HG03354 (cell line): ENCODE measurements at regions not wholly inside any gene's neighbourhood (a gene's known extent, or its start where the extent isn't known, plus 50 kb on each side); places are given as distances from the start of the nearest gene placed in this dataset.
A peak's percentile ranks its signal among the peaks of the same experiment; 100 is the strongest.

Experiments
- ATAC-seq: cut with Tn5 transposase; IDR thresholded peaks from one replicate; pipeline ENCODE4 v1.9.1; 2021; ENCODE audit warnings: mild to moderate bottlenecking; ENCODE audit not compliant: unreplicated experiment, poor library complexity, severe bottlenecking

DNA sequence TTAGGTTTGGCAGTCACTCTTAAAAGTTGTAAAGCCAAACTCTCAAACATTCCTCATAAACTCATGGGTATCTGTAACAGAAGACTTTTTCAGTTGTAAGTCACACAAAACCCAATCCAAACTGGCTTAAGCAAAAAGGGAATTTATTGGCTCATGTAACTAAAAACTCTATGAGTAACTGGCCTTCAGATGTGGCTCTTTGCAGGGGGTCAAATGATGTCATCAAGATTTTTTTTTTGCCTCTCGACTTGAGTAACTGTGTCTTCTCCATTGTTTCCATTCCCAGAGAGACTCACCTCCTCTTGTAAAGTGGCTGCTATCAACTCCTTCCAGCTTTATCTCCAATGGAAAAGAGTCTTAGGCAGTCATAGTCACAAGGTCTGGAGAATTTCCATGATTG, 645.0 kb downstream of the DHX35 start:
- ATAC-seq: no peak

DNA sequence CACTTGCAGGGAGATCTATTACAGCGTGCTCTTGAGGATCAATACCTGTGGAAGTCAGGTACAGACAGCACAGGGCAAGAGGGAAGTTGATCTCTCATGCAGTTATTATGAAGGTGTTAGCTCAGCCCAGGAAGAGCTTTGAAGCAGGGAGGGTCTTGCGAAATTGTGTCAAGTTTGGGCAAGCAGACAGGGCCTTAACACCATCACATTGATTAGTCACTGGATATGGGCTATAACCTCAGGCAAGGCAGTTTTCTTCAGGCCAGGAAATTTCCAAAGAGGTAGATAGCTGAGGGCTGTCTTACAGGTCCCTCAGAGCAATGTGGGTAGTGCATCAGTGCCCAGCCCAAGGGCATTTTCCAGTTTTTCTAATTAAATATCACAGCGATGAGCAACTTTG, 643.8 kb downstream of the DHX35 start:
- no peak for ATAC-seq

DNA sequence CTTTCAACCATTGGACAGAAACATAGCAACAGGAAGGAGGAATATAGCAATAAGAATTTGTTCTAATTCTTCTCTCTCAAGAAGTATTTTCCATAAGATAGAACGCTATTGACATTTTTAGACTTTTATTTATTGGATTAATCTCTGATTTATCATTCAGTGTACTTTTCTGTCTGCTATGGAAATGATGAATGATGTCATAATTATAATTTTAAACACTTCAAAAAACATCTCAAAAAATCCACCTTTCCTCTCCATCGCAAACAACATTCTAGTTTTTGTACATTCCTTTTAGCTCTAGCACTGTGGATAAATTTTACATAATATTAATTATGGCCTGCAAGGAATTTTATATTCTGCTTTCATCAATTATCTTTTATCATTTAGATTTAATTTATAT, 643.2 kb downstream of the DHX35 start:
- no peak for ATAC-seq

DNA sequence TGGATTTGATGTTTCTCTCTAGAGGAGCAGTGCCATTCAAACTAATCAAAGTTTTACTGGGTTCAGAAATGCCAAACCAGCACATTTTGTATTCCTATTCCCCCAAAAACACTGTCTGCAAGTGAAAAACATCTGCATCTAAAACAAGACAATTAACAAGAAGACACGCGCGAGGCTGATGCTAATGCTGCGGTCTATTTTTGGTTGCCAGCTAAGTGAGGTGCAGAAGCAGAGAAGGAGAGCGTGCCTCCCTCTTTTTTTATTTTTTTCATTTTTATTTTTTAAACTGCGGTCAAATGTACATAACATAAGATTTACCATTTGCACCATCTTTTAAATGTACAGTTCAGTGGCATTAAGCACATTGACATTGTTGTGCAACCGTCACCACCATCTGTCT, 641.1 kb downstream of the DHX35 start:
- ATAC-seq: no peak

DNA sequence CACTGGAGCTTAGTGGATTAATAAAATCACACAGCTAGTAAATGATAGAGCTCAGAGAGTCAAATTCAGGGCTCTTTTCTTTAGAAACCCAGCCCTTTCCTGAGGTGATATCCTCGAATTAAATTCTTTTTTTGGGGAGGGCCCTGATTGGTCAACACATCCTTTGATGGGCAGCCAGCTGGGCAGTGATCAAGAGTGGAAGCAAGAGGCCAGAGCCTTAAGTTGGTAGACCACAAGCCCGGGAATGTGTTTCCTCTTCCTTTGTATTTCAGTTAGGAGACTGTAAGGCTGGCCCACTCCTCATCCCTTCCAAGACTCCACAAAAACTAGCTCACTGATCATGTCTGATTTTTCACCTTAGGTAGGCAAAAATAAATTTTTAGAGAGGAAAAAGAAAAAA, 640.5 kb downstream of the DHX35 start:
- no peak for ATAC-seq

DNA sequence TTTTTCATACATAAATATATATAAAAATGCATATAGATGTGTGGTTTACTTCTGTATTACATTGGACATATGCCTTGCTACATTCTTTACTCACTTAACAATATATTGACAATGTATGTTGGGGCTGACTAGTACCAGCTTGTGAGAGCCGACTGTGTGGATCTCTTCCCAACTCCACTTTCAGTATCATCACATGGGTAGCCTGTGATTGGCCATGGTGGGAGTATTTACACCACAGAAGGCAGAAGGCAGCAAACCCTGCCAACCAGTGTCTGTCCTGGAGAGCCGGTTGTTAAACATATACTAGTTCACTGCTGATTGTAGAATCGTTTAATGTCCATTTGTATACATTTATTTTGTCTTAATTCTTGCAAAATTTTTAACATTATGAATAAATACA, 638.7 kb downstream of the DHX35 start:
- no peak for ATAC-seq

DNA sequence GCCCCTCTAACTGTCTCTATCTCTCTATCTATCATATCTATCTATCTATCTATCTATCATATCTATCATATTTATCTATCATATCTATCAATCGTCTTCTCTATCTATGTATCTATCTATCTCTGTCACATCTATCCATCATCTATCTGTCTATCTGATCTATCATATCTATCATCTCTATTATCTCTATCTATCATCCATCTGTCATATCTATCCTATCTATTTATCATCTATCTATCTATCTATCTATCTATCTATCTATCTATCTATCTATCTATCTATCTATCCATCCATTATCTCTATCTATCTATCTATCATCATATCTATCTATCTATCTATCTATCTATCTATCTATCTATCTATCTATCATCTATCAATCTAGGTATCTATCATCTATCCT, 638.0 kb downstream of the DHX35 start:
- ATAC-seq: no peak

DNA sequence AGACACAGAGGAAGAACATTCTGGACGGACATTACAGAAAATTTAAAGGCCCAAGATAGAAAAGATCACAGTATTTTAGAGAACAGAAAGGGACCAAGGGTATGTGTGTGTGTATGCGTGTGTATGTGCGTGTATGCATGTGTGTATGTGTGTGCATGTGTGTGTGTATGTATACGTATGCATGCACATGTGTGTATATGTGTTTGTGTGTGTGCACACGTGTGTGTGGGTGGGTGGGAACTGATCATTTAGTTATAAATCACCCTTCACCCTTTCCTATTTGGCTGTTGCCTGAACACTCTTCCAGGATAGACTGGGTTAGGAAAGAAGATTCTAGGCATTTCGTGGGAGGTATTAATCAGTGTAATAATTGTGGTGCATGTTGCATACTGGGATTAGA, 634.4 kb downstream of the DHX35 start:
- no peak for ATAC-seq

DNA sequence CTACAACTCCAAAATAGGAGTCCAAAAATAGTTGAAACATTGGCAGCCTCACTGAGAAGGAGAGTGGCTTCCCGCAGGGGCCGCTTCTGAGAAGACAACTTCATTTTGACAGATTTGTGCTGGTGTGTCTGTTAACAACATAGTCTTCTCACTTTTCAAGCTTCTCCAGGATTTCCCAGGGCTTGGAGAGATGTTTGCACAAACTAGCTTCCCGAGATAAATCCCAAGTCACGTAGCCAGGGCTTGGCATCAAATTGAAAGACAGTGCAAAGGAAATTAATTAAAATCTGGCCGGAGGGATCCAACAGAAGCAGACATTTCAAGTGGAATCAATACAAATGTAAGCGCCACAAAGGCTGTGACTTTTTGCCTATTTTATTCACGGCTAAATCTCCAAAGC, 630.2 kb downstream of the DHX35 start:
- no peak for ATAC-seq

DNA sequence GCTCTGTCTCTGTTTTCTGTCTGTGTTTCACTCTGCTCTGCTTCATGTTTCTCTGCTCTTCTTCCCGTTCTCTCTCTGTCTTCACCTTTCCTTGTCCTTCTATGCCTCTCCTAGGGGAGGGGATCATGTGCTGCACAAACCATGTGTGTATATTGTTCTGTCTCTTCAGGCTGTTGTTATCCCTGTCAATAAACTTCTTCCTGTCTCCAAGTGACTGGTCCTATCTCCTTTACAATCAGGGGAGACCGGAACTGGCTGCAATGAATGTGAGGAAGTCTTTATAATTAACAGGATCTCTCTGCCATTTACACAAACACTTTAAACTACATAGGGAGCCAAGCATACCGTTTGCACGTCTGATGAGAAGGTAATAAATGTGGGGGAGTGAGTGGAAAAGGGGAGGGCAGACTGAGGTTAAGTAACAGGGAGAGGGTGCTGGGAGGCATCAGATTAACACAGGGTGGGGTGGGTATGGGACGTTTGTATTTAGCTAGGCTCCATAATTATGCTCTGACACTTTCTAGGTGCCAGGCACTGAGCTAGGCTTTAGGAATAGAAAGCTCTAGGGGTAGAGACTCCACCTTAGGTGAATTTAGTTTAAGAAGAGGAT, 626.1 kb downstream of the DHX35 start:
- no peak for ATAC-seq

DNA sequence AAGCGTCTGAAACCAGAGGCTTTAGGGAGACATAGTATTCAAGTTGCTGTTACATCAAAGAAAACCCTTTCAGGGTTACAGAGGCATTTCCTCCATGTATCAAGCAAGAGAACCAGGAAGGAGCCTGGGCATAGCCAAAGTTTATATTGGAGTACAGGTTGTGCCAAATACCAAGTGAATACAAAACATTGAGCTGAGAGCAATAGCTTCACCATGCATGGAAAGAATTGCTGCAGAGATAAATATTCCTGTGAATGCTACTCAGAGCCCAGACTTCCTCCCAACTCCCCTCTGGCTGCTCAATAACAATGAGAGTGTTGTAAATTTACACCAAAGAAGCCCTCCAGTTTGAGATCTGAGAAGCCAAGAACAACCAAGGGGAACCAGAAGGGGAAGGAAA, 618.9 kb downstream of the DHX35 start:
- ATAC-seq: no peak

DNA sequence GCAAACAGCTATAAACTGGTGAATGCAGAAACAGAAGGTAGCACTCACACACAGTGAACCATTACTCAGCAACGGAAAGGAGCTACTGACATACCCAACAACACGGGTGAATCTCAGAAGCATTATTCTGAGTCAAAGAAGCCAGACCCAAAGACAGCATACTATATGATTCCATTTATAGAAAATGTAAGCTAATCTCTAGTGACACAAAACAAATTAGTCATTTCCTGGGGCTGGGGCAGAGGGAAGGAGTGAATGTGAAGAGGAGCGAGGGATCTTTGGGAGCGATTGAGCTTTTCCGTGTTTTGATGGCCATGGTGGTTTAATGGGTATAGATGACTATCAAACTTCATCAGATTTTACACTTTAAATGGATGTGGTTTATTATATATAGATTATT, 614.6 kb downstream of the DHX35 start:
- ATAC-seq: no peak

DNA sequence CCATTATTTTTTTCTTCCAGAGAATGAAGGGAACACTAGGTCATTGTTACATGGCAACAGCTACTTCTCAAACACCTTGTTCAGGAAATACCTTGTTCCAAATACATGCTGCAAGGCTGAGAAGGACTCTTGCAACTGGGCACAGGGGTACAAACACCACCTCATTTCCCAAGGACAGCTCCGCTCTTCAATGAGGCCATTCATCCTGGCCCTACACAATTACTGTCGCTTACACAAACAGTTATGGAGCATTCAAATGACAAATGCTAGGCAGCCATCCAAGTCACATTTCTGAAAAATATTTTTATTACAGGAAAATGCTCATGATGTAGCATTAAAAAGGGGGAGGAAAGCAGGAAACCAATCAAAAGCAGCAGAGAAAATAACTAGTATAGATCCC, 611.9 kb downstream of the DHX35 start:
- ATAC-seq: no peak

DNA sequence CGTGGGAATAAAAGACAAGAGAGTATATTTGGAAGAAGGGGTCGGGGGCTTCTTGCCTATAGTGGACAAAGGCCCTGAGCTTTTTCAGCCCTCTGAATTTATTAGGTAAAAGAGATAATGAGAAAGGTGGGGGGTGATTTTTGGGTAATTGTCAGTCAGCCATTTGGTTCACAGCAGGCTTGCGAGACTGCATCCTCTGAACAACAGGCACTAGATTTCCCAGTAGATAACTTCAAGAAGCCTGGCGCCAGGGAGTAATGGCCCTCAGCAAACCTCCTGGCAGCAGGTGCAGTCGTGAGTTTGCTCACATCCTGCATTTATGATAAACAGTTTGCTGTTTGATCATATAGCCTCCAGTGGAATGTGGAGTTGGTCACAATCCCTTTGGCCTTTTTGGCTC, 609.0 kb downstream of the DHX35 start:
- ATAC-seq: no peak

DNA sequence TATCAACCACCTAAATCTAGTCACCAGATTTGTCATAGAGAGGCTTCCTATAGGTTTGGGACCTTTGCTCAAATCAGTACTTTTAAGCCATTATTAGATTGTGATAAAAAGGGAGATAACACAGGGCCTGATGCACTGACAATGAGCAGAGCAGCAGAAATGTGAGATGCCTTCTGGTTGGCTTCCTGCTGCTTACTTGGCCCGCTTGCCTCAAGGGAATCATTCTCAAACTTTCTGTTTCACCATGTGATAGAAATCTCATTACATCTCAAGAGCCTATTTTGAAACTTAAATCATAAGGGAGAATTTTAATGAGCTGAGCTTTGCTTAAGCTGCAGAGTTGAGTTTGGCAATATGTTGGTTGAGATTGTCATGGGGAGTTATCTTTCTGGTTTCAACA, 606.0 kb downstream of the DHX35 start:
- ATAC-seq: no peak

DNA sequence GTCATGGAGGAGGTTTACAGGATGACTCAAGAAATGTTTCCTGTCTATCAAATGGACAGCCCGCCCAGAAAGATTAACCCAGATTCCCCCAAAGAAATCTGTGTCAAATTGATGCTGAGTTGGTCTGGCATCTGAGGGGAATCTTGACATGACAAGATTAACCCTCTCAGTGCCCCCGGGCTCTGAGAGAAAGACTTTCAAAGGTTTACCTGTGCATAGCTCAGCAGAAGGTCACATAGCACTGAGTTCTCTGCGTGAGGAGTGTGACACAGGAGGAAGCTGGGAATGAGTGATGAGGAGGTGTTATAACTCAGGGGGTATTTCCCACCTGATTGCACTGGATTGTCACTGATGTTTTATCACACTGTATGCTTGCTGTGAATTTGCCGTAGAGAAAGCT, 601.2 kb downstream of the DHX35 start:
- ATAC-seq: peak; percentile 53

DNA sequence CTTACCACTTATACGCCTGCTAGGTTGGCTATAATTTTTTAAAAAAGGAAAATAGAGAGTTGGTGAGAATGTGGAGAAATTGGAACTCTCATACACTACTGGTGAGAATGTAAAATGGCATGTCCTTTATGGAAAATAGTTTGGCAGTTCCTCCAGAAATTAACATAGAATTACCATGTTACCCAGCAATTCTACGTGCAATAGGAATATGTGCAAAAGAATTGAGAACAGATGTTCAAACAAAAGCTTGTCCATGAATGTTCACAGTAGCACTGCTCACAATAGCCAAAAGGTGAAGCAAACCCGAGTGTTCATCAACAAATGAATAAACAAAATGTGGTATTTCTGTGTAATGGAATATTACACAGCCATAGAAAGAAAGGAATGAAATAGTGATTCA, 592.2 kb downstream of the DHX35 start:
- ATAC-seq: no peak

DNA sequence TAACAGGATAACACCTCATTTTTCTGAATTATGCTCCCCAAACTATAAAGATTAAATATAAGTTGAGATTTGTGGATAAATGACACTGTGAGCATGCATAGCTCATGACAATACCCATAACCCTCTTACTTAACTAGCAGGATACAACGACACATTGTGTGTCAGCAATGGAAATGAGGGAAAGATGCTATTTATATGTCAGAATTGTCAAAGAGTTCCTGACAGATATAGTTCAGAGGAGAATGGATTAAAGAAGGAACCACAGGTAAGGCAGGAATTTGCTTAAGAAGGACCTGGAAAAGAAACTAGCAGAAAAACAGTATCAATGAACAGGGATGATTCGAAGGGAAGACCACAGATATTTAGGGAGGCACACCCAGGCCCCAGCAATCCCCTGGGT, 591.0 kb downstream of the DHX35 start:
- no peak for ATAC-seq

DNA sequence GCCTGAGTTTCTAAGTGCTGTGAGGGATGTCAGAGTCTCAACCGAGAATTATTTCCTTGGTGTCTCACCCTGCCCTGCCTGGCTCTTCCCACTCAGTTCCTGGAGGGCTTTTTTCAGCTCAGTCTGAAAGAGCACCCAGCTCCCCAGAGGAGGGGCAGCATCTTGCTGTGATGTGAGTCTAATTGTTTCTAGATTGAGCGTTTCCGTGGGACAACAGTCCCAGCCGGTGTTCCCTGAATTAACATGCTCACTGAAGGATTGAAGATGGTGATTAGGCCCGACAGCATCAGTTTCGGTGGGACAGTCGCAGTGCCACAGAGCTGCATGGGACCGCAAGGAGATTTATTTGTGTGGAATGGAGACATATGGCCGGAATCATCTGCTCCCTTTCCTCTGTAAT, 587.6 kb downstream of the DHX35 start:
- ATAC-seq: no peak

DNA sequence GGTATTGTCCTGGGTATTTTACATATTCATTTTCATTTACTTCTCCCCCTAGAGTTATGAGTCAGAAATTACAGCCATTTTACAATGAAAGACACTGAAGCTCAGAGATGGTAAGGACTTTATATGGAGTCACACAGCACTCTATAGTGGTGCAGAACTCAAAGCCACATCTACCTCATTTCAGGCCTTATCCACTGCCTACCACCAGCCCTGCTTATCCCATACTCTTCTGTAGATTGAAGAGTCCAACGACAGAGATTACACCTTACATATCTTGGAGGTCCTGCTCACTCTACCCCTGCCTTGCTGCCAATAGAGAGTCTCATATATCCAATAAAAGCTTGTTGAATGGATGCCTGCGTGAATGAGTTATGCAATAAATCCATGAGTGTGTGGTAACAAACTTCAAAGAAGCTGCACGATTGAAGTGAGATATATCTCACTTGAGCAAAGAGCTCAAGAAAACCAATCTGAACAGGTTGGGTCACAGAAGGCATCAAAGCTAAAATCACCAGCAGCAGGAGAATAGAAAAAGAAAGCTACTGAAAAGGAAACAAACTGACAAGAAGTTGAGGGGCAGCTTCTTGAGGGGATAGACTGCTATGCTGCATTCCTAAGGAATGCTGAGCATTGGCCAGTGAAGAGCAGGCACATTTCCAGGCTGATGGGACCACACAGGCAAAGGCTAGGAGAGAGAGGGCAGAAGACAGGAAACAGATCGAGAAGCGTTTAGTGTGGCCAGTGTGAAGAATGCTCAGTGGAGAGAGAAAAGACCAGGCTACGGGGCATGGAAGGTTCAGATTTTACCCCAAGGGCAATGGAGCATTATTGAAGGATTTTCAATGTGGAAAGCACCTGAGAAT, 585.6 kb downstream of the DHX35 start:
- no peak for ATAC-seq

DNA sequence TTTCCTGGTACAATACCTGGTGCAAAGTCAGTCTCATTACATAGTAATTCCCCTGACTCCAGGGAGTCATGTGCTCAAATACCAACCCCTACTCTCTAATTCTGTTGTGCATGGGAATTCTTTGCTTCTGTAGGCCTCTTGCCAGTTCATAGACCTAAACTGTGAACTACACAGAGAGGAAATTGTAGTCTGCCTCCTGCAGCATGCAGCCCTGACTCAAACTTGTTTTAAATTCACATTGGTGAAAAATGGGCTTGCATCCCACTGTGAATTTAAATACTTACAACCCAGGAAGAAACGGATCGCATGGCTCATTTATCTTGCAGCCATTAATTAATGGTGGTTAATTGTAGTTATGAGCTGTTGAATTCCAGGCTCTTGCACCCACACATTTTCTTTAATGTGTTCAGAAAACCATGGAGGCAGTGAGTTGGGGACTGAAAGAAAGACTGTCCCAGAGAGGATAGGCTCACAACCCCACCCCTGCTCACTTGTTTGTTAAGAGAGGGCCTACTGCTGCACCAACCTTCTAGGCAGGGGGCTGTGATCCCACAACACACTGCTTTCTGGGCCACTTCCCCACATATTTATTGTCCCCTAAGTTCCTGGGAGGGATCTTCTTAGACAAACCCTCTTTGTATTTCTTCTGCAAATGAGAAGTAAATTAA, 579.1 kb downstream of the DHX35 start:
- no peak for ATAC-seq
